ENCODE measurements at regions not wholly inside any gene's neighbourhood (a gene's known extent, or its start where the extent isn't known, plus 50 kb on each side); places are given as distances from the start of the nearest gene placed in this dataset.

GRCh38 chr6:6901945-6902344 is 205.8 kb upstream of the RREB1 start:
- ATAC-seq (ENCODE audit: low FRiP score), result no peak
- no peak for TF ChIP-seq CTCF (IDR thresholded peaks at IDR 0.05)

GRCh38 chr6:6905961-6906518 is 201.7 kb upstream of the RREB1 start:
- no peak for TF ChIP-seq CTCF (IDR thresholded peaks at IDR 0.05)
- DNase-seq (ENCODE audit: low spot score) (no peak), ATAC-seq (ENCODE audit: low FRiP score) (no peak)

More at GRCh38 chr6:6901945-6902344, 205.8 kb upstream of the RREB1 start:
- no peak for DNase-seq (ENCODE audit: low spot score)

GRCh38 chr6:6906570-6907213 is 201.1 kb upstream of the RREB1 start:
- TF ChIP-seq CTCF (IDR thresholded peaks at IDR 0.05), result no peak
- no peak for ATAC-seq (ENCODE audit: low FRiP score)
- DNase-seq (ENCODE audit: low spot score), result no peak

- TF ChIP-seq CTCF (IDR thresholded peaks at IDR 0.05), result no peak
- no peak for ATAC-seq (ENCODE audit: low FRiP score)
- DNase-seq (ENCODE audit: low spot score), result no peak
These were observed 200.5 kb upstream of the RREB1 start for GRCh38 chr6:6907286-6907685.

GRCh38 chr6:6908121-6908520 is 199.6 kb upstream of the RREB1 start:
- DNase-seq (ENCODE audit: low spot score) (no peak), ATAC-seq (ENCODE audit: low FRiP score) (no peak)
- TF ChIP-seq CTCF (IDR thresholded peaks at IDR 0.05), result no peak

- DNase-seq (ENCODE audit: low spot score) (no peak), ATAC-seq (ENCODE audit: low FRiP score) (no peak)
- no peak for TF ChIP-seq CTCF (IDR thresholded peaks at IDR 0.05)
These were observed 198.7 kb upstream of the RREB1 start for GRCh38 chr6:6909111-6909510.

- DNase-seq (ENCODE audit: low spot score), result no peak
- no peak for ATAC-seq (ENCODE audit: low FRiP score)
These were observed 196.9 kb upstream of the RREB1 start for GRCh38 chr6:6910734-6911295.

More at GRCh38 chr6:6910734-6911295, 196.9 kb upstream of the RREB1 start:
- TF ChIP-seq CTCF (IDR thresholded peaks at IDR 0.05), result no peak
